ENCODE measurements at regions not wholly inside any gene's neighbourhood (a gene's known extent, or its start where the extent isn't known, plus 50 kb on each side); places are given as distances from the start of the nearest gene placed in this dataset.

GRCh38 chr1:232372841-232373440 lies 257.0 kb downstream of the SIPA1L2 start:
- Histone ChIP-seq H3K27ac (ENCODE audit: extremely low read depth, low read depth, low read length) (no peak overlapping the region), H3K4me3 (no peak overlapping the region), H3K27me3 (ENCODE audit: control insufficient read depth in 2 of 2, insufficient read depth in 2 of 2, low read length in 2 of 2) (peaks cover 0 to 10% of the 10 kb centered on the region in 2 experiments; a peak in 1 of 5 replicates), H3K9me3 (replicated peaks; ENCODE audit: control insufficient read depth, insufficient read depth, low read depth, low read length) (no peaks in the 10 kb centered on the region), H3K4me1 (replicated peaks in 1 of 2; ENCODE audit: control insufficient read depth in 2 of 2, insufficient read depth in 2 of 2, low read length in 2 of 2) (no peaks in the 10 kb centered on the region), H3K4me2 (ENCODE audit: insufficient read depth, low read length) (no peak overlapping the region), H3K9me1 (ENCODE audit: control insufficient read depth, insufficient read depth, low read length) (peaks cover 4% of the 10 kb centered on the region), H4K20me1 (replicated peaks; ENCODE audit: control insufficient read depth, insufficient read depth, low read length) (no peaks in the 10 kb centered on the region; the same call in 1 of the 2 replicates), H3K36me3 (ENCODE audit: control insufficient read depth, insufficient read depth, low read length) (no peaks in the 10 kb centered on the region), H3K79me2 (ENCODE audit: control insufficient read depth, insufficient read depth, low read length) (no peaks in the 10 kb centered on the region), H2AFZ (ENCODE audit: low read depth, low read length) (no peak overlapping the region), H3K9ac (ENCODE audit: insufficient read depth in 1 of 2, low read depth in 2 of 2, low read length in 2 of 2) (no peak overlapping the region)
- ATAC-seq (no peak), DNase-seq (ENCODE audit: extremely low read depth in 1 of 4, low spot score in 3 of 4) (no peak), FAIRE-seq (no peak)
- no TSS peak for BruUV-seq (replicated peaks)
- TF ChIP-seq E2F1 (CRISPR knock-in tag; IDR thresholded peaks at IDR 0.05) (no peak), ZNF740 (CRISPR knock-in tag; IDR thresholded peaks at IDR 0.05) (no peak), ZNF740 (tag; IDR thresholded peaks at IDR 0.05) (no peak), NFATC3 (IDR thresholded peaks at IDR 0.05) (no peak), HDAC3 (IDR thresholded peaks at IDR 0.05; ENCODE audit: borderline replicate concordance, partially characterized antibody) (no peak), DDX20 (tag; IDR thresholded peaks at IDR 0.05; ENCODE audit: low read depth) (no peak), MED1 (CRISPR knock-in tag; IDR thresholded peaks at IDR 0.05; ENCODE audit: borderline replicate concordance) (no peak), ZKSCAN3 (CRISPR knock-in tag; IDR thresholded peaks at IDR 0.05) (no peak), HDAC2 (IDR thresholded peaks at IDR 0.05) (no peak), KLF6 (CRISPR knock-in tag; IDR thresholded peaks at IDR 0.05; ENCODE audit: borderline replicate concordance) (no peak), MCM5 (IDR thresholded peaks at IDR 0.05; ENCODE audit: low read depth) (no peak)
- in situ Hi-C loops (cut with MboI) (no loop called here), intact Hi-C loops (cut with micrococcal nuclease) (no loop called here)
- ChIA-PET POLR2A (no interaction called here), CTCF (ENCODE audit: low intra/inter-chr PET ratio) (no interaction called here)
- 3% methylated on average over 11 of the region's 11 CpGs for WGBS (ENCODE audit: insufficient coverage, low coverage, missing lambda C conversion rate)

Measured in K562 (cell line).